ENCODE measurements at regions not wholly inside any gene's neighbourhood (a gene's known extent, or its start where the extent isn't known, plus 50 kb on each side); places are given as distances from the start of the nearest gene placed in this dataset.

DNA sequence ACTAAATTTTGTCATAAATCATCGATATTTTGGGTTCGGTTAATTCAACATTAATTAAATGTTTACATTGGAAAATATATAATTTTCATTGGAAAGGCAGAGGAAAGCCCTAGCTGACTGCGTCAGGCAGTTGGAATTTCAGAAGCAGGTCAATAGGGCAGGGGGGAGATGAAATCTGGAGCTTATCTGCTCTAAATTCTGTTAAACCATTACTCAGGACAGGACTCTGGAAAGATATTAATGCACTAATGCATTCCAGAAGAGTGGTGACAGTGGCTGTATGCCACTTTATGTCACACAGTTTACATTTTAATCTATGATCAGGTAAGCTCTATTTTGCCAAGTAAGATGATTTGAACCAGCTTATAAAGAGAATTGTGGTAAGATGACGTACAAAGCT, 153.0 kb upstream of the B3GALT2 start:
- no peak for ATAC-seq
- TF ChIP-seq RARB (CRISPR knock-in tag; IDR thresholded peaks at IDR 0.05) = no peak
- TF ChIP-seq, protein P1, sequence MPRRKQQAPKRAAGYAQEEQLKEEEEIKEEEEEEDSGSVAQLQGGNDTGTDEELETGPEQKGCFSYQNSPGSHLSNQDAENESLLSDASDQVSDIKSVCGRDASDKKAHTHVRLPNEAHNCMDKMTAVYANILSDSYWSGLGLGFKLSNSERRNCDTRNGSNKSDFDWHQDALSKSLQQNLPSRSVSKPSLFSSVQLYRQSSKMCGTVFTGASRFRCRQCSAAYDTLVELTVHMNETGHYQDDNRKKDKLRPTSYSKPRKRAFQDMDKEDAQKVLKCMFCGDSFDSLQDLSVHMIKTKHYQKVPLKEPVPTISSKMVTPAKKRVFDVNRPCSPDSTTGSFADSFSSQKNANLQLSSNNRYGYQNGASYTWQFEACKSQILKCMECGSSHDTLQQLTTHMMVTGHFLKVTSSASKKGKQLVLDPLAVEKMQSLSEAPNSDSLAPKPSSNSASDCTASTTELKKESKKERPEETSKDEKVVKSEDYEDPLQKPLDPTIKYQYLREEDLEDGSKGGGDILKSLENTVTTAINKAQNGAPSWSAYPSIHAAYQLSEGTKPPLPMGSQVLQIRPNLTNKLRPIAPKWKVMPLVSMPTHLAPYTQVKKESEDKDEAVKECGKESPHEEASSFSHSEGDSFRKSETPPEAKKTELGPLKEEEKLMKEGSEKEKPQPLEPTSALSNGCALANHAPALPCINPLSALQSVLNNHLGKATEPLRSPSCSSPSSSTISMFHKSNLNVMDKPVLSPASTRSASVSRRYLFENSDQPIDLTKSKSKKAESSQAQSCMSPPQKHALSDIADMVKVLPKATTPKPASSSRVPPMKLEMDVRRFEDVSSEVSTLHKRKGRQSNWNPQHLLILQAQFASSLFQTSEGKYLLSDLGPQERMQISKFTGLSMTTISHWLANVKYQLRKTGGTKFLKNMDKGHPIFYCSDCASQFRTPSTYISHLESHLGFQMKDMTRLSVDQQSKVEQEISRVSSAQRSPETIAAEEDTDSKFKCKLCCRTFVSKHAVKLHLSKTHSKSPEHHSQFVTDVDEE (CRISPR knock-in tag; IDR thresholded peaks at IDR 0.05) = no peak
- TF ChIP-seq, protein P2, sequence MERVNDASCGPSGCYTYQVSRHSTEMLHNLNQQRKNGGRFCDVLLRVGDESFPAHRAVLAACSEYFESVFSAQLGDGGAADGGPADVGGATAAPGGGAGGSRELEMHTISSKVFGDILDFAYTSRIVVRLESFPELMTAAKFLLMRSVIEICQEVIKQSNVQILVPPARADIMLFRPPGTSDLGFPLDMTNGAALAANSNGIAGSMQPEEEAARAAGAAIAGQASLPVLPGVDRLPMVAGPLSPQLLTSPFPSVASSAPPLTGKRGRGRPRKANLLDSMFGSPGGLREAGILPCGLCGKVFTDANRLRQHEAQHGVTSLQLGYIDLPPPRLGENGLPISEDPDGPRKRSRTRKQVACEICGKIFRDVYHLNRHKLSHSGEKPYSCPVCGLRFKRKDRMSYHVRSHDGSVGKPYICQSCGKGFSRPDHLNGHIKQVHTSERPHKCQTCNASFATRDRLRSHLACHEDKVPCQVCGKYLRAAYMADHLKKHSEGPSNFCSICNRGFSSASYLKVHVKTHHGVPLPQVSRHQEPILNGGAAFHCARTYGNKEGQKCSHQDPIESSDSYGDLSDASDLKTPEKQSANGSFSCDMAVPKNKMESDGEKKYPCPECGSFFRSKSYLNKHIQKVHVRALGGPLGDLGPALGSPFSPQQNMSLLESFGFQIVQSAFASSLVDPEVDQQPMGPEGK (CRISPR knock-in tag; IDR thresholded peaks at IDR 0.05; ENCODE audit: borderline replicate concordance) = peak; percentile 74
- TF ChIP-seq ISL1 (CRISPR knock-in tag; IDR thresholded peaks at IDR 0.05) = peak; percentile 99

- ATAC-seq = peak; percentile 56
- no peak for TF ChIP-seq RARB (CRISPR knock-in tag; IDR thresholded peaks at IDR 0.05)
- no peak for TF ChIP-seq TCF4 (CRISPR knock-in tag; IDR thresholded peaks at IDR 0.05; ENCODE audit: borderline replicate concordance)
- no peak for TF ChIP-seq ISL1 (CRISPR knock-in tag; IDR thresholded peaks at IDR 0.05)
- TF ChIP-seq SNAI2 (CRISPR knock-in tag; IDR thresholded peaks at IDR 0.05) = no peak
- TF ChIP-seq, protein P2 (CRISPR knock-in tag; IDR thresholded peaks at IDR 0.05; ENCODE audit: borderline replicate concordance) = no peak
- no peak for TF ChIP-seq CSDC2 (CRISPR knock-in tag; IDR thresholded peaks at IDR 0.05)
- no peak for TF ChIP-seq ZFP30 (CRISPR knock-in tag; IDR thresholded peaks at IDR 0.05)
Measured at GRCh38 chr1:193338194-193338593, 151.8 kb upstream of the B3GALT2 start.

GRCh38 chr1:193335806-193336428, 149.5 kb upstream of the B3GALT2 start:
- ATAC-seq = peak; percentile 95
- TF ChIP-seq ISL1 (CRISPR knock-in tag; IDR thresholded peaks at IDR 0.05) (peak; percentile 87), PPARA (CRISPR knock-in tag; IDR thresholded peaks at IDR 0.05; ENCODE audit: borderline replicate concordance) (no peak), ARNTL (CRISPR knock-in tag; IDR thresholded peaks at IDR 0.05; ENCODE audit: borderline replicate concordance, low read depth) (no peak), OSR1 (CRISPR knock-in tag; IDR thresholded peaks at IDR 0.05) (peak; percentile 74), TOX (CRISPR knock-in tag; IDR thresholded peaks at IDR 0.05; ENCODE audit: borderline replicate concordance) (no peak; the same call in 1 of the 2 replicates), POU6F1 (CRISPR knock-in tag; IDR thresholded peaks at IDR 0.05; ENCODE audit: borderline replicate concordance, low read depth) (0 out of 2 replicates have a peak, but pooled peaks have one; percentile 25)

DNA sequence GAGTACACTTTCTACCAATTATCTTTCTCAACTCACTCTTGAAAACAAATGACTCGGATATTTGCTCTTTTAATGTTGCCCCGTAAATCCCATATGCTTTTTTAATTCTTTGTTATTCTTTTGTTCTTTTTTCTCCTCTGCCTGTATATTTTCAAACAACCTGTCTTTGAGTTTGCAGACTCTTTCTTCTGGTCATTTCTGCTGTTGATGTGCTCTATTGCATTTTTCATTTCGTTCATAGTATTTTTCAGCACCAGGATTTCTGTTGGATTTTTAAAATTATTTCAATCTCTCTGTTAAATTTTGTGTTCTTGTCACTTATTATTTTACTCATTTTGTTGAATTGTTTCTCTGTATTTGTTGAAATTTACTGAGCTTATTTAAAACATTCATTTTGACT, 146.8 kb upstream of the B3GALT2 start:
- ATAC-seq = no peak
- TF ChIP-seq POU6F1 (CRISPR knock-in tag; IDR thresholded peaks at IDR 0.05; ENCODE audit: borderline replicate concordance, low read depth) = no peak
- TF ChIP-seq CREB5 (CRISPR knock-in tag; IDR thresholded peaks at IDR 0.05; ENCODE audit: low read depth) = no peak
- no peak for TF ChIP-seq BACH2 (CRISPR knock-in tag; IDR thresholded peaks at IDR 0.05; ENCODE audit: borderline replicate concordance)
- no peak for TF ChIP-seq TCF4 (CRISPR knock-in tag; IDR thresholded peaks at IDR 0.05; ENCODE audit: borderline replicate concordance)
- no peak for TF ChIP-seq CSDC2 (CRISPR knock-in tag; IDR thresholded peaks at IDR 0.05)
- TF ChIP-seq ESRRG (CRISPR knock-in tag; IDR thresholded peaks at IDR 0.05) = no peak
- TF ChIP-seq ZNF8 (CRISPR knock-in tag; IDR thresholded peaks at IDR 0.05) = no peak
- TF ChIP-seq, protein P2 (CRISPR knock-in tag; IDR thresholded peaks at IDR 0.05; ENCODE audit: borderline replicate concordance) = no peak
- no peak for TF ChIP-seq ZFP30 (CRISPR knock-in tag; IDR thresholded peaks at IDR 0.05)
- TF ChIP-seq PPARA (CRISPR knock-in tag; IDR thresholded peaks at IDR 0.05; ENCODE audit: borderline replicate concordance) = no peak
- TF ChIP-seq TOX (CRISPR knock-in tag; IDR thresholded peaks at IDR 0.05; ENCODE audit: borderline replicate concordance) = no peak
- no peak for TF ChIP-seq ZC3H10 (CRISPR knock-in tag; IDR thresholded peaks at IDR 0.05)
- no peak for TF ChIP-seq OSR1 (CRISPR knock-in tag; IDR thresholded peaks at IDR 0.05)
- TF ChIP-seq ARNTL (CRISPR knock-in tag; IDR thresholded peaks at IDR 0.05; ENCODE audit: borderline replicate concordance, low read depth) = no peak
- TF ChIP-seq, protein P3, sequence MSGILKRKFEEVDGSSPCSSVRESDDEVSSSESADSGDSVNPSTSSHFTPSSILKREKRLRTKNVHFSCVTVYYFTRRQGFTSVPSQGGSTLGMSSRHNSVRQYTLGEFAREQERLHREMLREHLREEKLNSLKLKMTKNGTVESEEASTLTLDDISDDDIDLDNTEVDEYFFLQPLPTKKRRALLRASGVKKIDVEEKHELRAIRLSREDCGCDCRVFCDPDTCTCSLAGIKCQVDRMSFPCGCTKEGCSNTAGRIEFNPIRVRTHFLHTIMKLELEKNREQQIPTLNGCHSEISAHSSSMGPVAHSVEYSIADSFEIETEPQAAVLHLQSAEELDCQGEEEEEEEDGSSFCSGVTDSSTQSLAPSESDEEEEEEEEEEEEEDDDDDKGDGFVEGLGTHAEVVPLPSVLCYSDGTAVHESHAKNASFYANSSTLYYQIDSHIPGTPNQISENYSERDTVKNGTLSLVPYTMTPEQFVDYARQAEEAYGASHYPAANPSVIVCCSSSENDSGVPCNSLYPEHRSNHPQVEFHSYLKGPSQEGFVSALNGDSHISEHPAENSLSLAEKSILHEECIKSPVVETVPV (CRISPR knock-in tag; IDR thresholded peaks at IDR 0.05) = no peak
